NT2/D1 (cell line): ENCODE measurements at regions not wholly inside any gene's neighbourhood (a gene's known extent, or its start where the extent isn't known, plus 50 kb on each side); places are given as distances from the start of the nearest gene placed in this dataset.

Experiments
- SUZ12 ChIP-seq: IDR thresholded peaks from 2 replicates; pipeline ENCODE4 v1.6.1; 2011; ENCODE audit not compliant: insufficient read length, insufficient read depth; ENCODE audit errors: extremely low read depth
- YY1 ChIP-seq: IDR thresholded peaks from 2 replicates; pipeline ENCODE4 v1.6.1; 2011; ENCODE audit not compliant: insufficient read length, insufficient read depth
- ZNF274 ChIP-seq: IDR thresholded peaks from 2 replicates; pipeline ENCODE4 v1.6.1; 2011; ENCODE audit warnings: mild to moderate bottlenecking, low read depth, low read length

DNA sequence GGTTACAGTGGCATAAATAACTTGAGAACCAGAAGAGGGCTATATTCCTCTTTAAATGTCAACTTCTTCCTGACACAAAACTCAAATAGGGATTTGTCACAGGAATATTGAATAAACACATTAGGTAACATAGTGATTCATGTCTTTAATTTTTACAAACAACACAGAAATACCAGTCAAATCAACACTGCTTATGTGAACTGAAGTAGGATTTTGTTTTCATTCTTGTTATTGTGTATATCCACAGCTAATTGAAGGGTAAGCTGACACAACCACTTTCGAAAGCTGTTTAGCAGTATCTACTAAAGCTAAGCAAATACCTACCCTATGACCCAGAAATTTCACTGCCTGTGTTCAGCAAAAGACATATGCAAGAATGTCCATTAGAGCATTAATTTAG is 120.4 kb upstream of the EOLA2 start:
- TF ChIP-seq YY1 (no peak), SUZ12 (no peak), ZNF274 (no peak)
